HG02642 (cell line): ENCODE measurements at regions not wholly inside any gene's neighbourhood (a gene's known extent, or its start where the extent isn't known, plus 50 kb on each side); places are given as distances from the start of the nearest gene placed in this dataset.
"Not testable (repeated sequence)": the region's sequence is repeated elsewhere in the genome, so short reads cannot be mapped to it uniquely, and the experiment has no call there.

Experiments
- ATAC-seq: cut with Tn5 transposase; IDR thresholded peaks from one replicate; pipeline ENCODE4 v1.9.1; 2021; ENCODE audit warnings: mild to moderate bottlenecking; ENCODE audit not compliant: unreplicated experiment, poor library complexity

GRCh38 chr10:50993771-50994251 is 80.5 kb upstream of the PRKG1 start:
- no peak for ATAC-seq

DNA sequence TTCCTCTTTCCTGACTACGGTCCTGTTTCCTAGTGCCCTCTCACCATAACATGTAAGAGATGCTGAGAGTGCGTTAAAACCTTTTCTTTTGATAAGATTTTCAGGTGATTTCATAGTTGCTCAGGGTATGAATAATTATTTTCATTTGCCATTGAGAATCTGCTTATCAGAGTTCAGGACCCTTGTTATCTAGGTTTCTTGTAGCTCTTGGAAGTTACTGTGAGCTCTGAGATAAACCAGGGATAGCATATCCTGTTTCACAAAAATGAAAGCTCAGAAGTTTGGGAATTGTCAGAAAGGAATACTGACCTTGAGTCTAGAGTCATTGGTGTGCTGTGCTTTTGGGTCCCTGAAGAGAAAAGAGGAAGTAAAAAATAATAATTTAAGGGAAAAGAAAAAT is 76.8 kb upstream of the PRKG1 start:
- ATAC-seq = no peak

- no peak for ATAC-seq
These were observed 75.1 kb upstream of the PRKG1 start for GRCh38 chr10:50999163-50999562.

GRCh38 chr10:51000164-51000563 is 74.1 kb upstream of the PRKG1 start:
- ATAC-seq = no peak

GRCh38 chr10:51000976-51001375 is 73.3 kb upstream of the PRKG1 start:
- no peak for ATAC-seq

GRCh38 chr10:51001587-51001986 is 72.7 kb upstream of the PRKG1 start:
- peak; percentile 48 for ATAC-seq

- no peak for ATAC-seq
These were observed 71.8 kb upstream of the PRKG1 start for GRCh38 chr10:51002469-51002868.

DNA sequence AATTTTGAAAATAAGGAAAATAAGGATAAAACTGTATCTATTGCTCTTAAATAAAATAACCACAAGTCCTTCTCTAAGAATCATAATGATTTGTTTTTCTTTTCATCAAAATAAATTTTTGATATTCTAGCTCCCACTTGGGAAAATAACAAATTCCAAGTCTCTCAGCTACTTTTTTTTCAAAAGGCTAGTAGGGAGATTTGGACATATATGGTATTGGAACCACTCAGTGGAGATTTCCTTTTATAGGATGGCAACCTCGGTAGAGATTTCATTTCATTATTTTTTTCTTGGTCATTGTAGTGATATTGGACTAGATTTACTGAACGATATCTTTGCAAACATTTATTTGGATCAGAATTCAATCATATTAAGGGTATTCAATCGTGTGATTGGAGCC is 69.5 kb upstream of the PRKG1 start:
- ATAC-seq = no peak

DNA sequence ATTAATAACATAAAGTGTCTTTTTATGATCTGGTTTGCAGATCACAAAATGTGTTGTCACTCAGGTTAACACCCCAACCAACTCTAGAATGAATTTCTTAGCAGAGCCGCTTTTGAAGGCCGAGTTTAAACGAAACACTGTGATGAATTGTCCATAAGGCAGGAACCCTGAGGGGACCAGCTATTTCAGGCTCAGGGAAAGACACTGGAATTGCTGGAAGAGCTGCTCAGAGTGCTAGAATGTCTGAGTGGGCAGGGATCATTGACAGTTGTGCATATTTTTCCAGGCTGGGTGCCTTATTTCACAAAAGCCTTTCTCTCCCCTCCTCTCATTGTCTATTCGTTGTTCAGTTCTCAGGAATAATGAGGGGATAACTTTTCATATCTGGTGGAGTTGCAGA is 68.7 kb upstream of the PRKG1 start:
- no peak for ATAC-seq

DNA sequence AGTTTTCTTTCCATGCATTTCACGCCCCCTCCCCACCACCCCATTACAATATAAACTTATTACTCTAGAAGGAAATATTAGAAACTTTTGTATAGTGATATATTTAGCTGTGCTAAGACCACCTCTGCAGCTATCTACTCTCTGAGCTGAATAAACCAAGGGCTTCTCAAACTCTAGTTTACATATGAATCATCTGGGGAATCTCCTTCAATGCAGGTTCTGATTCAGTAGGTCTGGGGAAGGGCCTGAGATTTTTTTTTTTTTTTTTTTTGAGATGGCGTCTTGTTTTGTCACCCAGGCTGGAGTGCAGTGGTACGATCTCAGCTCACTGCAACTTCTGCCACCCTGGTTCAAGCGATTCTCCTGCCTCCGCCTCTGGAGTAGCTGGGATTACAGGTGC is 67.6 kb upstream of the PRKG1 start:
- ATAC-seq = no peak

GRCh38 chr10:51007781-51008180 is 66.5 kb upstream of the PRKG1 start:
- ATAC-seq = no peak

GRCh38 chr10:51008346-51008745 is 65.9 kb upstream of the PRKG1 start:
- no peak for ATAC-seq

DNA sequence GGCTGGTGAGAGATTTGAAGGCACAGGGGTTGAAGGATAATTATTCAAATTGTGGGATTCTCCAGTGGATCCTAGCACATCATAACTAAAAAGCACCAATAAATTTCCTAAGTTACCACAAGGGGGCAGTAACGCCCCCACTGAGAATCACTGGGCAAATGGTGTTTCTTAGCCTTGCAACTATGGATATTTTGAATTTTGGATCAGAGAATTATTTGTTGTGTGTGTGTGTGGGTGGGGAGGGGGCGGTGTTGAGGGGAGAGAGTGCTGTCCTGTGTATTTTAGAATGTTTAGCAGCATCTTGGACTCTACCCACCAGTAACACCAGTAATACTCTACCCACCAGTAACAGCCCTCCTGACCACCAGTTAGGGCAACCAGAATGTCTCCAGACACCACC is 63.3 kb upstream of the PRKG1 start:
- ATAC-seq = peak; percentile 64

- no peak for ATAC-seq
These were observed 62.2 kb upstream of the PRKG1 start for GRCh38 chr10:51012073-51012472.

- no peak for ATAC-seq
These were observed 59.5 kb upstream of the PRKG1 start for GRCh38 chr10:51014680-51015389.

- not testable (repeated sequence) for ATAC-seq
These were observed 58.9 kb upstream of the PRKG1 start for GRCh38 chr10:51015390-51015754.

DNA sequence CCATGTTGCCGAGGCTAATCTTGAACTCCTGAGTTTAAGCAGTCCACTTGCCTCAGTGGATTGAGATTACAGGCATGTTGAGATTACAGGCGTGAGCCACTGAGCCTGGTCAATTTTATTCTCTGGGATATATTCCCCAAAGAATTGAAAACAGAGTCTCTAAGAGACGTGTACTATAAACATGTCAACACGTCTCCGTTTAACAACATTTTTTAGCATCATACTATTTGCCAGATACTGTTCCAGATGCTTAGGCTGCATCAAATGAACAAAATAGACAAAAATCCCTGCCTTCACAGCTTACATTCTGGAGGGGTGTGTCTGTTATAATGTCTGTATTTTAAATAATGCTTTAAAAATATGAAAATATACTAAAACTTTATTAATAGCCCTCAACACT is 54.1 kb upstream of the PRKG1 start:
- no peak for ATAC-seq

GRCh38 chr10:51022933-51023585 is 51.2 kb upstream of the PRKG1 start:
- no peak for ATAC-seq

DNA sequence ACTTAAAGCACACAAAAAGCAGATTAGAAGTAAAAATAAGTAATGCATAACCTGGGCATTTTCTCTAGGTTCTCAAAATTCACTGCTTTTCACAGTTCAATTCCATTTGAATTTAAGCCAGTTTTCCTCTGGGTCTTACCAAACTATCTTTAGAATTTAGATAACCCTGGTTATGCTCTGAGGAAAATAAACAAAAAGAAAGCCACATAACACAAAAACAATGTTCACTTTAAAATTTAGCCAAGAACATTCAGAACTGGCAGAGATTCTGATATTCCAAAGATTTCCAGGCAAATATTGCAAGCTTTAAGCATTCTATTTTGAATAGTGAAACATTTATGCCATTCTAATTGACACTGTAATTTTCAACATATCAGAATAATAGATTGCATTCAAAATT is 50.7 kb upstream of the PRKG1 start:
- no peak for ATAC-seq
